ENCODE measurements at regions not wholly inside any gene's neighbourhood (a gene's known extent, or its start where the extent isn't known, plus 50 kb on each side); places are given as distances from the start of the nearest gene placed in this dataset.
A peak's percentile ranks its signal among the peaks of the same experiment; 100 is the strongest.

DNA sequence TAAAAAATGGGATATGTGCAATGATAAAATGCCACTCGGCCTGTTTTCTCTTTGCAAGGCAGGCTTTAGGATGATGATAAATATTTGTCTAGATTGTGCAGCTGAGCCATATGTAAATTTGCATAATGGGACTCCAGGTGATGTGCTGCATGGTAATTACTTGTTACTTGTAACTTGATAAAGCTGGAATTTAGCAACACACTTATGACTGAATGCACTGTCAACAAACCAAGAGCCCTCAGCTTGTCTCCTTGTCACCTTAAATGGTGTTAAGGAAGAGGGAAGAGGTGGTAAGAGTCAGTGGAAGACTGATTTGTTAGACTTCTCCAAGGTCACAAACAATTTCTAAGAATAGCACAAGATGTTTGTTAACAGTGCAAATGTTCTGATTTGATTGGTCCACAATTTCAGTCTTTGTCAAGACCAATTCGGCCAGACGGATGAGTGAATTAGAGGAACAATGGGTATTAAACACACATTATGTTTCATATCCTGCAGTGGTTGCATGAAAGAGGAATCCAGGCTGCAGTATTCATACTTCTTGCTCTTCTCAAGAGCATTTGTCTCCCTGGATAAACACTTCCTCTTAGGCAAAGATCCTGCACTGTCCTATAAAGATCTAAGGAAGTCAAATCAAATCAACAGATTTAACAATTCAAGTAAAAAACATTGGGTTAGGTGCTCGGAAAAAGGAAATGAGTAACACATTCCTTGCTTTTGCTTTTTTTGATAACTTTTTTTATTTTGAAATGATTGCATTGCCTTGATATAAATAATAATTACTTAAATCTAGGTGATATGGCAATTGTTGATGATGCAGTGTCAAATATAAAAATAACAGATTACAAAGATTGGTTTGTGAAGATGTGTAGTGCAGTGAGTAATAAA, 448.3 kb upstream of the DDI1 start:
- no peak for DNase-seq
- CTCF ChIA-PET, result no interaction called here
- H3K27ac ChIP-seq (ENCODE audit: low read length), result no peak overlapping the region

DNA sequence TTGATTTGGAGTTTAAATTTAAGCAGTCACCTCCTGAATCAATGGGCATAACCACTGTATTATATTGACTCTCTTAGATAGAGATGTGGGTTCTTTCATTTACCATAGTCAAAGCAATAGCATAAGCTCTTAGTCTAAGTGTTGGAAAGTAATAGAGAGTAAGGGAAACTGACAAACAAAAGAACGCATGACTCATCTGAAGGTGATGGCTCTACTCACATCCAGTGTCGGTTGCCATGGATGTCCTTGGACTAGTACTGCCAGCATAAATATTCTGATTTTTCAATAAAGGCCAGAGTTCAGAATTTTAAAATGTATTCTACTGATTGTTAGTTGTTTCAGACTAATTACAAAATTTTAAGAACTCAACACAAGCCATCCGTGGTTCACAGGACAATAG, 444.9 kb upstream of the DDI1 start:
- ATAC-seq (replicated peaks in 1 of 4), result no peak
- no peak overlapping the region for H3K4me3 ChIP-seq (ENCODE audit: control insufficient read depth in 1 of 2, extremely low read depth in 1 of 2, low read length in 1 of 2)
- H3K36me3 Mint-ChIP-seq, result no peaks in the 10 kb centered on the region
- H3K4me3 Mint-ChIP-seq, result no peak overlapping the region
- DNase-seq, result no peak
- H3K27ac ChIP-seq (ENCODE audit: low read length), result no peak overlapping the region
- H3K4me1 Mint-ChIP-seq, result no peaks in the 10 kb centered on the region
- H3K4me1 ChIP-seq (ENCODE audit: control insufficient read depth in 1 of 2, extremely low read depth in 1 of 2, insufficient read depth in 2 of 2, low read length in 2 of 2), result no peaks in the 10 kb centered on the region
- no peaks in the 10 kb centered on the region for H3K27me3 ChIP-seq (replicated peaks in 1 of 2; ENCODE audit: control insufficient read depth in 2 of 2, extremely low read depth in 1 of 2, insufficient read depth in 2 of 2, low read length in 1 of 2)
- H3K9me3 ChIP-seq, result no peaks in the 10 kb centered on the region
- no peaks in the 10 kb centered on the region for H3K9me3 Mint-ChIP-seq
- ChIA-PET CTCF (interaction anchor here in 1 of 2 donors (0.7 kb wide), 1 partner anchor 1657 kb away, joined by 6 read pairs; no protein-coding TSS in a partner anchor), POLR2A (no interaction called here)
- no peaks in the 10 kb centered on the region for H3K36me3 ChIP-seq (ENCODE audit: control insufficient read depth in 2 of 2, extremely low read depth in 1 of 2, insufficient read depth in 1 of 2, low read length in 1 of 2)
- no peak overlapping the region for H3K27ac Mint-ChIP-seq
- H3K27me3 Mint-ChIP-seq, result peaks cover 4% of the 10 kb centered on the region in 2 donors
- no CpG with 5 or more reads among the region's 3 CpGs for WGBS (ENCODE audit: insufficient coverage)

More for the DNA sequence above, 448.3 kb upstream of the DDI1 start:
- Histone ChIP-seq H3K4me1 (ENCODE audit: control insufficient read depth in 1 of 2, extremely low read depth in 1 of 2, insufficient read depth in 2 of 2, low read length in 2 of 2) (no peaks in the 10 kb centered on the region), H3K9me3 (no peaks in the 10 kb centered on the region), H3K27me3 (replicated peaks in 1 of 2; ENCODE audit: control insufficient read depth in 2 of 2, extremely low read depth in 1 of 2, insufficient read depth in 2 of 2, low read length in 1 of 2) (no peaks in the 10 kb centered on the region), H3K4me3 (ENCODE audit: control insufficient read depth in 1 of 2, extremely low read depth in 1 of 2, low read length in 1 of 2) (no peak overlapping the region), H3K36me3 (ENCODE audit: control insufficient read depth in 2 of 2, extremely low read depth in 1 of 2, insufficient read depth in 1 of 2, low read length in 1 of 2) (no peaks in the 10 kb centered on the region)
- Mint-ChIP-seq H3K27ac (no peak overlapping the region), H3K27me3 (peaks cover 4% of the 10 kb centered on the region in 2 donors), H3K36me3 (no peaks in the 10 kb centered on the region), H3K4me1 (no peaks in the 10 kb centered on the region), H3K9me3 (peaks cover 0 to 3% (median 0%) of the 10 kb centered on the region in 3 donors), H3K4me3 (no peak overlapping the region)
- no CpG with 5 or more reads among the region's 4 CpGs for WGBS (ENCODE audit: insufficient coverage)
- POLR2A ChIA-PET, result no interaction called here
- no peak for ATAC-seq (replicated peaks in 1 of 4)

DNA sequence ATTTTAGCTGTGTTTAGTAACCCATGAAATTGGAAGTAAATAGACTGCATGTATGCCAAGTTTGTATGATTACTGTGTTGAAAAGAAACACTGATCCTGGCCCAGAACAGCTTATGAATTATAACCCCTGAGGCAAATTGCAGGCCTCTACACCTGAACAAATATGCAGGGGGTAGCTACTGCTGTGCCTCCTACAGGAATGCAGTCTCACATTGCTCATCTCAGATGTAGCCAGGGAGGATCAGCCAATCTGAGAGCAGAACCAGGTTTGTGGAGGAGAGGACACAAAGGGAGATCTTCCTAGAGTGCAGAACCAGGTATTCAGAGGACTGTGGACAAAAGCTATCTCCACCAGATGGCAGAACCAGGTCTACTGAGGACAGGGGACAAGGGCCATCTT, 442.2 kb upstream of the DDI1 start:
- no peaks in the 10 kb centered on the region for H3K9me3 Mint-ChIP-seq
- ATAC-seq (replicated peaks in 1 of 4) (no peak), DNase-seq (no peak)
- no peaks in the 10 kb centered on the region for H3K36me3 Mint-ChIP-seq
- Histone ChIP-seq H3K4me1 (ENCODE audit: control insufficient read depth in 1 of 2, extremely low read depth in 1 of 2, insufficient read depth in 2 of 2, low read length in 2 of 2) (no peaks in the 10 kb centered on the region), H3K36me3 (ENCODE audit: control insufficient read depth in 2 of 2, extremely low read depth in 1 of 2, insufficient read depth in 1 of 2, low read length in 1 of 2) (no peaks in the 10 kb centered on the region), H3K4me3 (ENCODE audit: control insufficient read depth in 1 of 2, extremely low read depth in 1 of 2, low read length in 1 of 2) (no peak overlapping the region), H3K27me3 (replicated peaks in 1 of 2; ENCODE audit: control insufficient read depth in 2 of 2, extremely low read depth in 1 of 2, insufficient read depth in 2 of 2, low read length in 1 of 2) (no peaks in the 10 kb centered on the region), H3K27ac (ENCODE audit: low read length) (no peak overlapping the region), H3K9me3 (no peaks in the 10 kb centered on the region)
- H3K4me3 Mint-ChIP-seq, result no peak overlapping the region
- ChIA-PET POLR2A (no interaction called here), CTCF (no interaction called here)
- peaks cover 0 to 4% of the 10 kb centered on the region in 2 donors for H3K27me3 Mint-ChIP-seq
- H3K27ac Mint-ChIP-seq, result no peak overlapping the region
- no peaks in the 10 kb centered on the region for H3K4me1 Mint-ChIP-seq

DNA sequence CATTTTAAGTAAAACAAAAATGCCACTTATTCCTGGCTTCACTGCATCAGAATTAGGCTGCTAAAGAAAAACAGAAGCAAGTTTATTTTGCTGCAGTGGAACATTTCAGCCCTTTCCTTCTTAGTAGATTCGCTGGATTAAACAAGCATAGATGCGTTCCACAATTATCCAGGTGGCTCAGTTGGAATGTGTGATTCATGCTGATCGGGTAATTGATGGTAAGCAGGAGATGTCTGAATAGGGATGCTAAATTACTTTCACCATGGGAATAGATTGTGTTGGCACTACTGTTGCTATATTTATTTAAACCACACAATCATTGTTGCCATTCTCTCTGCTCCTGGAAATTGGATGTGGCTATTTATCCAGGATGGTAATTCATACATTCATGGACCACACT, 440.1 kb upstream of the DDI1 start:
- CTCF ChIA-PET, result no interaction called here
- no peak overlapping the region for H3K4me3 Mint-ChIP-seq
- WGBS (ENCODE audit: insufficient coverage), result no CpG with 5 or more reads among the region's 3 CpGs

DNA sequence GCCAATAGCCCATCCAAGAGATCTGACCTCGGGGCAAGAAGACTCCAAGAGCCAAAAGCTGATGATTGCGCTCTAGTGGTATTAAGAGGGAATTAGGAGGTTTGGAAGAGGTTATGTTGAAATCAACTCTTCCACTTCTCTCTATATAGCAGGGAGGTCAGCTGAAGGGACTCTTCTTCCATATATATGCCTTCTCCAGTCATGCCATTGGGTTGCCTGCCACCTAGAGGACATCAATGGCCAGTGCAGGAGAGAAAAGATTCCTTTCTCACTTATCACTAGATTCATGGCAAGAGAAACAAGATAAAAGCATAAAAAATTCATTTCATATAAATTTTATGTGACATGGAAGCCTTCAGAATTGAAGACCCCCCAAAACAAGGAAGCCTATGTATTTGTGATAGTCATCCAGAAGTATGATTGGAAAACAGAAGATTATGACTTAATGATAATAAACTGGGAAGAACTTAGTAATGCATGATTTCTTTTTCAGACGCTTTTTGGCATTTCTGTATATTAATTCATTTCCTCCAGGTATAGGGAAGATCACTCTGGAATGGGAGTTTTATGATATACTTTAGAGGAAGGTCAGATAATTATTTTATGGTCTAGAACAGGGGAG, 435.1 kb upstream of the DDI1 start:
- Mint-ChIP-seq H3K9me3 (no peaks in the 10 kb centered on the region), H3K4me3 (no peak overlapping the region), H3K36me3 (no peaks in the 10 kb centered on the region), H3K27me3 (peaks cover 11 to 16% of the 10 kb centered on the region in 2 donors), H3K27ac (no peak overlapping the region), H3K4me1 (no peaks in the 10 kb centered on the region)
- peak in 3 of 35 experiments; percentile 0 to 35 (median 2) for DNase-seq
- Histone ChIP-seq H3K4me3 (ENCODE audit: control insufficient read depth in 1 of 2, extremely low read depth in 1 of 2, low read length in 1 of 2) (no peak overlapping the region), H3K27ac (ENCODE audit: low read length) (no peak overlapping the region), H3K4me1 (ENCODE audit: control insufficient read depth in 1 of 2, extremely low read depth in 1 of 2, insufficient read depth in 2 of 2, low read length in 2 of 2) (no peaks in the 10 kb centered on the region), H3K36me3 (ENCODE audit: control insufficient read depth in 2 of 2, extremely low read depth in 1 of 2, insufficient read depth in 1 of 2, low read length in 1 of 2) (no peaks in the 10 kb centered on the region), H3K9me3 (no peaks in the 10 kb centered on the region), H3K27me3 (replicated peaks in 1 of 2; ENCODE audit: control insufficient read depth in 2 of 2, extremely low read depth in 1 of 2, insufficient read depth in 2 of 2, low read length in 1 of 2) (no peaks in the 10 kb centered on the region)
- peak in 1 of 4 experiments; percentile 43 for ATAC-seq (replicated peaks in 1 of 4)
- WGBS (ENCODE audit: insufficient coverage), result no CpG with 5 or more reads among the region's 3 CpGs
- CTCF ChIA-PET, result interaction anchor here (1.0 to 1.5 kb wide), 2 partner anchors 565 to 572 kb away, joined by 3 to 5 read pairs; no protein-coding TSS in a partner anchor
- POLR2A ChIA-PET, result interaction anchor here in 1 of 2 donors (0.5 kb wide), 1 partner anchor 1246 kb away, joined by 3 read pairs; no protein-coding TSS in a partner anchor

More for the DNA sequence above, 440.1 kb upstream of the DDI1 start:
- Mint-ChIP-seq H3K27me3 (peaks cover 3 to 4% of the 10 kb centered on the region in 2 donors), H3K4me1 (no peaks in the 10 kb centered on the region), H3K36me3 (no peaks in the 10 kb centered on the region), H3K9me3 (no peaks in the 10 kb centered on the region), H3K27ac (no peak overlapping the region)
- no peak for ATAC-seq (replicated peaks in 1 of 4)
- no peak for DNase-seq
- no peaks in the 10 kb centered on the region for H3K9me3 ChIP-seq
- no peaks in the 10 kb centered on the region for H3K36me3 ChIP-seq (ENCODE audit: control insufficient read depth in 2 of 2, extremely low read depth in 1 of 2, insufficient read depth in 1 of 2, low read length in 1 of 2)
- POLR2A ChIA-PET, result no interaction called here
- H3K27ac ChIP-seq (ENCODE audit: low read length), result no peak overlapping the region
- H3K4me3 ChIP-seq (ENCODE audit: control insufficient read depth in 1 of 2, extremely low read depth in 1 of 2, low read length in 1 of 2), result no peak overlapping the region
- no peaks in the 10 kb centered on the region for H3K4me1 ChIP-seq (ENCODE audit: control insufficient read depth in 1 of 2, extremely low read depth in 1 of 2, insufficient read depth in 2 of 2, low read length in 2 of 2)
- H3K27me3 ChIP-seq (replicated peaks in 1 of 2; ENCODE audit: control insufficient read depth in 2 of 2, extremely low read depth in 1 of 2, insufficient read depth in 2 of 2, low read length in 1 of 2), result no peaks in the 10 kb centered on the region

DNA sequence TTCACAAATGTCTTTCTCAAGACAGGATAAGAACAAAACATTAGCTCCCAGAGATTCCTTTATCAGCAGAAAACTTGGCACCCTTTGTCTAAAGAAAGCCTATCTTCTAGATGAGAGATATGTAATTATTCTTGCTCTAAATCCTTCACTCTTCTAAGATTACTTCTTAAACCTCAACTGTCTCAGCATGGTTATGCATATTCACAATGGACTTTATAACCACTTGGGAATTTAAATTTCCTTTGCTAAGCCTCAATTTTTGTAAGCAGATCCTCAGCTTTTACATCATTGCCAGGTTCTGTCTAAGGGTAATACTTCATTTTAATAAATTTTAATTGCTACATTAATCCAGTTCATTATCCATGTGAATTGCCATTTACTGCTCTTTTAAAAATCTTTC, 433.6 kb upstream of the DDI1 start:
- Mint-ChIP-seq H3K9me3 (no peaks in the 10 kb centered on the region), H3K4me1 (no peaks in the 10 kb centered on the region), H3K36me3 (no peaks in the 10 kb centered on the region), H3K27me3 (peaks cover 11 to 16% of the 10 kb centered on the region in 2 donors), H3K27ac (no peak overlapping the region), H3K4me3 (no peak overlapping the region)
- DNase-seq (no peak), ATAC-seq (replicated peaks in 1 of 4) (no peak)
- no peaks in the 10 kb centered on the region for H3K36me3 ChIP-seq (ENCODE audit: control insufficient read depth in 2 of 2, extremely low read depth in 1 of 2, insufficient read depth in 1 of 2, low read length in 1 of 2)
- POLR2A ChIA-PET, result no interaction called here
- no peaks in the 10 kb centered on the region for H3K27me3 ChIP-seq (replicated peaks in 1 of 2; ENCODE audit: control insufficient read depth in 2 of 2, extremely low read depth in 1 of 2, insufficient read depth in 2 of 2, low read length in 1 of 2)
- no peak overlapping the region for H3K27ac ChIP-seq (ENCODE audit: low read length)
- CTCF ChIA-PET, result no interaction called here
- no peak overlapping the region for H3K4me3 ChIP-seq (ENCODE audit: control insufficient read depth in 1 of 2, extremely low read depth in 1 of 2, low read length in 1 of 2)
- no peaks in the 10 kb centered on the region for H3K9me3 ChIP-seq
- no peaks in the 10 kb centered on the region for H3K4me1 ChIP-seq (ENCODE audit: control insufficient read depth in 1 of 2, extremely low read depth in 1 of 2, insufficient read depth in 2 of 2, low read length in 2 of 2)

All from T-cell (primary cell).